GM18499 (cell line): ENCODE measurements at regions not wholly inside any gene's neighbourhood (a gene's known extent, or its start where the extent isn't known, plus 50 kb on each side); places are given as distances from the start of the nearest gene placed in this dataset.
"Not testable (repeated sequence)": the region's sequence is repeated elsewhere in the genome, so short reads cannot be mapped to it uniquely, and the experiment has no call there.

Experiments
- ATAC-seq: cut with Tn5 transposase; IDR thresholded peaks from one replicate; pipeline ENCODE4 v1.9.1; 2021; ENCODE audit warnings: moderate number of reproducible peaks; ENCODE audit not compliant: insufficient read depth, unreplicated experiment

DNA sequence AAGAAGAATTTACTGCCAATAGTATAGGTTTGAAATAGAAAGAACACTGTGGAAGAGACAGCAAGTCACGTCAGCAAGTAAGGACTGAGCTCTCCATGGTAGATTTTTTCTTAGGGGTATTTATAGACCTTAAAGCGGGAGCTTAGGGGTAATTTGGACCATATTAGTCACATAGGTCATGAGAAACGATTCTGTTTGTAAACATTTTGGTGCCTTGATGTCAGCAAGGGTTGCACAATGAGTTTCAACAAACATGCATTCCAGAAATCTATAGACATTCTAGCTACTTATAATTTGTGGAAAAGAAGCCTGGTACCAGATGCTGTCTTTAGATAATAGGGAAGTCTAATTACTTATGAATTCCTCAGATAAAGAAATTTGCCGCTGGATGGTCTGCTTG, 624.7 kb downstream of the TDRD15 start:
- no peak for ATAC-seq

DNA sequence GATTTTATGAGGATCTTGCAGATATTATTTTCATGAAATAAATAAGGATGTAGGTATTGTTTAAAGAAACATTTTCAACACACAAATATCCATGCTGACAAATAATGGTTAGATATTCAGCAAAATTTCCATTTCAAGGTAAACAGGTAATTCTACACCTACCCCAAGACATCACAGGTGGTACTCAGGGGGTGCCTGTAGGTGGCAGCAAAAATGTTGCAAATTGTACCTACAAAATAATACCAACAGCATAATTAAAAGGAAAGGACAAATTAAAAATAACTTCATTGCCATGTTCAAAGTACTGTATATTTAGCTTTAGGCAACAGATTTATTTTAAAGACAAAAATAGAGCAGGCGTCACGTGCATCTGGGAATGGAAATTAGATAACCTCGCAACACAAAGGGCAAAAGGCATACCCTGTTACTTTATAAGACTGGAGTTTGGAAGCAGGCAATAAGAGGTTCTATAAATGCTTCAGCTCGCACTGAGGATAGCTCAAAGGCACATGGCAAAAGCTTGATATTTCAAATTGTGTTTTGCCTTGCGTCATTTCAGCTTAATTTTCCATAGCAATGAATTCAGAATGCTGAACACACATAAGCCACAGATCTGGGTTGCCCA, 630.5 kb downstream of the TDRD15 start:
- ATAC-seq = no peak

DNA sequence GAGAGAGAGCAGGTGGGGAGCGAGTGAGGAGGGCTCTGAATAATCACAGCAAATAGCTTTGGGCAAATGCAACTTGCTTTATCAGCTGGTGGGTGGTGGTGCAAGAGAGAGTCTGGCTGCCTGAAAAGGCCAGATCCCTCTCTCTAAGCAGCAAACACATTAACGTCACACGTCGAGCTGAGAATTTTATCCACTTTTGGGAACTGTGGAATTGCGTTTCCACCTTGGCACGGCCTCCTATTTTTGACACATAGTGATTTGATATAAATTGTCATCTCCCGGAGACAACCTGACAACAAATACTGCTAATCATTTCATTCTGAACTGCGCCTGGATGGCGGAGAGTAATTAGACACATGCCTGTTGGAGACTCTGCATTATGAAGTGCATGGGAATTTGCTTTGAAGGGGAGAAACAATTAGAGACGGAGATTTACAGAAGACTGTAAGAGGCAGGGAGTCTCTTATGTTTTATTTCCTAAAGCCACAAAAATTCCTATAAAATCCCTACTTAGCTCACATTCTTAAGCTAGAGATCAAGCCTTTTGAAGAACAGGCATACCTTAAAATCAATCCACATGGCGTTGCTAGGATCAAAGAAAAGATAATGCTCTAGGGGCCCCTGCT, 634.1 kb downstream of the TDRD15 start:
- ATAC-seq = no peak

DNA sequence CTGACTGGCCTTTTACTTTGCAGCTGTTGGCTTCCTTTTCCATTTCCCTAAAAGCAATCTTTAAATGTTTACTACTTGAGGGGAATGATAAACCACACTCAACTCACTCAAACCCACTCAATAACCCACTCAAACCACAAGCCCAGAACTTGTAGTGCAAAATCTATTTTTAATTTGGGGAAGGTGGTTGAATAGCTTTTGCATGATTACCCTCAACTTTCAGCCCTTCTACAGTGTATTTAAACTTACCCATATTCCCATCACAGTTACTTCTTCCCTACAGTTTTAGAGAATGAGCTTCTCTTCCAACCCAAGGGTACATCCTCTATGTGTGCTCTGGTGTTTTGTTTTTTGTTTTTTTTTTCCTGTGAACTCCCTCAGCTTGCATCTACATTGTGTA, 636.1 kb downstream of the TDRD15 start:
- ATAC-seq = no peak

DNA sequence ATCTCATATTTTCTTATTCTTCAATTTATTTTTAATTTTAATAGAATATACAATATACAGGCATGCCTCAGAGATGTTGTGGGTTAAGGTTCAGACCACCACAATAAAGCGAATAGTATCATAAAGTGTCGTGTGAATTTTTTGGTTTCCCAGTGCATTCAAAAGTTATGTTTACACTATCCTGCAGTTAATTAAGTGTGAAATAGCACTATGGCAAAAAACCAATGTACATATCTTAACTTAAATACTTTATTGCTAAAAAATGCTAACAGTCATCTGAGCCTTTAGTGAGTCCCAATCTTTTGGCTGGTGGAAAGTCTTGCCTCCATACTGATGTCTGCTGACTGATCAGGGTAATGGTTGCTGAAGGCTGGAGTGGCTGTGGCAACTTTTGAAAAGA, 637.6 kb downstream of the TDRD15 start:
- no peak for ATAC-seq

DNA sequence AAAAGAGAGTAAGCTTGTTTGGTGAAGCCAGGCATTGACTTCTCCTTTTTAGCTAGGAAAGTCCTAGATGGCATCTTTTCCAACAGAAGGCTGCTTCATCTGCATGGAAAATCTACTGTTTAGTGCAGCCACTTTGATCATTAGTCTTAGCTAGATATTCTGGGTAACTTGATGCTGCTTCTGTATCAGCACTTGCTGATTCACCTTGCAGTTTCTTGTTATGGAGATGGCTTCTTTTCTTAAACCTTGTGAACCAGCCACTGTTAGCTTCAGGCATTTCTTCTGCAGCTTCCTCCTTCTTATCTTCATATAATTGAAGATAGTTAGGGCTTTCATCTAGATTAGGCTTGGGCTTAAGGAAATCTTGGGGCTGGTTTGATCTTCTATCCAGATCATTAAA, 639.7 kb downstream of the TDRD15 start:
- no peak for ATAC-seq

DNA sequence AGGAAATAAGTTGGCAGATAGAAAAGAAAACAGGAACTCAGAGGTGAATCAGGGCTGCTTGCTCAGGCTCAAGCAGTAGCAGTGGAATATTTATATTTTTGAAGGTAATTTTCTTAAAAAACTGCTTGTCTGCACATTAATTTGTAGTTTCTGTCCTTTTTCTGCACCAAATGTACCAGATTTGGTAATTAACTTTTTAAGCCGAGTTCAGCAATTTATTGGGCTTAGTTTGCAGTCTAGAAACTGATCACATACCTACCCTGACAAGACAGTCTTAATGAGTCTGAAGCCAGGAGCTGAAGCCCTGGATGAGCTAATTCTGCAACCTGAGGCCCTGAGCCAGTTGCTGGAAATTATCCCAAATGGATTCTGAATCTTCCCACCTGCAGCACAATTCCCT, 647.0 kb downstream of the TDRD15 start:
- ATAC-seq = no peak

DNA sequence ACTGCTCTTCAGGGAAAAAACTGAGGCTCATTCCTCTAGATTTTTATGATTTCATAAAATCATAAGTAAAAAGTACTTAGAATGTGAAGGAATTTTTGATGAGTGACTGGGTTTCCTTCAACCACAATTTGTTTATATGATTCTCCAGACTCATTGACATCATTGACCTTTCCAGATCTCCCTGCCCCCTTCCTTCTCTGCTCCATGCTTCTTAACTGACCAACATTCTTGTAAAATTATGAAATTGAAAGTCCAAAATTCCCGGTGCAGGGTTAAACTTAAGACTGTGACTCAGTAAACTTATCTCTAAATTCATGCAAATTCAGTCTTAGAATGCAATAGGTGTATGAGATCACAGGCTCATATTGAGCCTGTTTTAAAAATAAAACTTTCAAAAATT, 648.9 kb downstream of the TDRD15 start:
- no peak for ATAC-seq

DNA sequence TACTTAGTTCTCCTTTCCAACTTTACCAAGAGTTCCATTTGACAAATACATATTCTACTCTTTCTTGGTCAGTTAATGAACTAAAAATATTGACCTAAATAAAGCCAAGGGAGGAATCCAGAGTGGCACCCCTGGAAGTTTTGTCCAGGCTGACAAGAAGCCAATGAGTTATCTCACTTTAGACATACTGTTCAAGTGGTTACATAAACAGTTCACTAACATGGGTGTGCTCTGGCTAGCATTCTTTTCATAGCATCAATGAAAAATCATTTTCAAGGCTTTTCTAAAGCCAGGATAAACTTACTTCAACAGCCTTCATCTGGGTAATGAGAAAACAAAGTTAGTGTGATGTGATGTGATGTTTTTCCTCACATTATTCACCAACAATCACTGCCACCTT, 649.4 kb downstream of the TDRD15 start:
- ATAC-seq = no peak

DNA sequence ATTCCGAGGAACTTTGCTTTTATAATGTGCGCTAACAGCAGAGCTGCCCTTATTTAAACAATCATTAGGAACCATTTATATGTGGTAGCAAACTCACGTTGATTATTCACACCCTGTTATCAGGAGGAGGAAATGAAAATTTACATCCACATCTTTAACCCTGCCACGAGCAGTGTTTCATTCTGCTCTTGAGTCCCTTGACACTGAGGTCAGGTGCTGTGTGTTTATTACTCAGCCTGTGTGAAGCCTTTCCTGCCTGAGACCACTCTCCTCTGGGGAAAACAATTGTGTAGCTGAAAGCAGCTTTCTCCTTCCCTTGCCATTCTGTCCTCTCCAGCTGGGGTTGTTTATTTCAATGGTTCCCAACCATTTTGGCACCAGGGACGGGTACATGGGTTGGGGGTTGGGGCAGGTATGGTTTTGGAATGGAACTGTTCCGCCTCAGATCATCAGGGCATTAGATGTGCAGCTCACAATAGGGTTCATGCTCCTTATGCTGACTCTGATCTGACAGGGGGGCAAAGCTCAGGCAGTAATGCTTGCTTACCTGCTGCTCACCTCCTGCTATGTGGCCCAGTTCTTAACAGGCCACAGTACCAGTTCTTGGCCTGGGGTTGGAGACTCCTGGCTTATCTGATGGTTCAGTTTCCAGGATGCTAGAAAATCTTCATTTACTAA, 651.1 kb downstream of the TDRD15 start:
- no peak for ATAC-seq

DNA sequence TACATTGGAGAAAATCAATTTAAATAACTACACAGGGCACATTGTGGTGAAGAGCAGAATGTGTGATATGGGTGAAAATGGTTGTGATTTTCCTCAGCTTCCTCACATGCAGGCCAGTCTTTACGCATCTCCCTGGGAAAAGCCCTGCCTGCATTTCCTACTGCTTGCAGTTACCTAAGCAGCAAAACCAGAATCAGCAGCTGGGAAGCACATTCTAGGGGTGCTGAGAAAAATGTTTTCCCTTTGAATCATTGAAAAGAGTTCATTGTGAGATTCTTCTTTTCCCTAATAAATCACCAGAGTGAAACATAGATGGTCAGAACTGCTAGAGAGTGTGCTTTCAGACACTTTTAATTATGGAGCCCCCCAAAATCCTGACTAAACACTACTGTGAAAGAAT, 656.0 kb downstream of the TDRD15 start:
- ATAC-seq = no peak

DNA sequence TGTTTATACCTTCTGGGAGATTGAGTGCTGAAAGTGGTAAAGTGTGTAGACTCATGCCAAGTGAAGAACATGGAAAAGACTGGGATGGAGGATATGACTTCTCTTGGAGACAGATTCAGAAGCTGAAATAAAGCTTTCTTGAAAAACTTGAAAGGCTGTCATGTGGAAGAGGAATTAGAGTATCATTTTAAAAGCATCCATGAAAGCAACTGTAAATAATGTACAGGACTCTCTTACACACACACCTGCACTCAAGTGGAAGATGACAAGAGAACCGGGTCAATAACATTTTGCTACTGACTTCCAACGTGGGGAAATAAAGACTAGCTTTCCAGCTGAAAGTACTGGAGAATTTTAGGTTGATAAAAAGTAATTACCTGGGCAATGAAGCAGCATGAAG, 658.2 kb downstream of the TDRD15 start:
- no peak for ATAC-seq

DNA sequence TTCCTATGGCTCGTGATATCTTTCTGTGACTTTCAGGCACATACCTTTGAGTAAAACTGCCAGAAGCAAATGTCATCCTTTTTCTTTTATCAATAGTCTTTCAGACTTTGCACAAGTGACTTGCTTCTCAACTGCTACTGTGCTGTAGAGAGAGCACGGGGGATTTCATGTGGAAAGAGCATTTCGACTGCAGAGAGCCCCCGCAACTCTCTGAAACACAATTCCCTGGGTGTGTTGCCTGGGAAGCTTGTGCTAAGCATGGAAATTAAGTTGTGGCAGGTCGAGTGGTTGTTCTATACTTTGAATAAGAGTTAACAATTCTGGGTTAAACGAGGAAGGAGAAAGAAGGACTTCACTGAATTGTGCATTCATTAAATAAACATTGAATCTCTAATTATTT, 659.1 kb downstream of the TDRD15 start:
- ATAC-seq = no peak

DNA sequence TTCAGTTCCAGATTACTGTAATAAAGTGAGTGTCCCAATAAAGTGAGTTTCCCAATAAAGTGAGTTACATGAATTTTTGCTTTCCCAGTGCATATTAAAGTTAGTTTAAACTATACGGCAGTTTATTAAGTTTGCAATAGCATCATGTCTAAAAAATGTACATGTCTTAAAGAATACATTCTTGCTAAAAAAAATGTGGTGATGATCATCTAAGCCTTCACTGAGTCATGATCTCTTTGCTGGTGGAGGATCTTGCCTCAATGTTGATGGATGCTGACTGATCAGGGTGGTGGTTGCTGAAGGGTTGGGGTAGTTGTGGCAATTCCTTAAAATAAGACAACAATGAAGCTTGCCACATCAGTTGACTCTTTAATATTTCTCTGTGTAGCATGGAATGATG, 664.2 kb downstream of the TDRD15 start:
- no peak for ATAC-seq

DNA sequence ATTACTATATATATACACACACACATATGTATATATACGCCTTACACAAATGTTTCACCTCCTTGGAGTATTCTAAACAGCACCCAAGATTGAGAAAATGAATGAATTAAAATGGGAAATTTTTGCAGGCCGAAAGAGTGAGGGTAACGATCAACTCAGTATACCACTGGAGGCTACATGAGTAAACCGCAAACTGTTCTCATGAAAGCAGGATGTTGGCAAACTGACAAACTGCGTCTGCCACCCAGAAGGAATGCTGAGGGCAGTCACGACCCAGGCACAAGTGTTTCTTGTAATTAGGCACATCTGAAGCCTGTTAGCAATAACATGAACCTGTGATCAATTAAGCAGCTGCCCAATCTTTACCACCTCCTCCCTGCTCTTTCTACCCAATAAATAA, 666.5 kb downstream of the TDRD15 start:
- ATAC-seq = not testable (repeated sequence)

DNA sequence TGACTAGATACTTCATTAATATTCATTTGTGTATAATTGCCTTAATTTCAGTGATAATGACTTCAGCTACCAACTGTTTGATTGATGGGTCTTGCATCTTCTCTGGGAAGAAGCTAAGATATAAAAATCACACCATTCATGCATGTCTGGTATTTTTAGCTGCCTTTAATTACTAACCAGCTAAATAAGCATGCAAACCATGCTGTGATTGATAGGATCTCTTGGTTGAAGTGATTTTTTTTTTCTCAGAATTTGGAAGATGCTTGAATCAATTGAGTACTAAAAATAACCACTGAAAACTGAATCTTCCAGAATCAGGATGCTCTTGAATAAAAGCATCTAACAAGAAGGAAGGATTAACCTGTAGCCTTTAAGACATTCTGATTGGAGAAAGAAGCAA, 668.8 kb downstream of the TDRD15 start:
- no peak for ATAC-seq

DNA sequence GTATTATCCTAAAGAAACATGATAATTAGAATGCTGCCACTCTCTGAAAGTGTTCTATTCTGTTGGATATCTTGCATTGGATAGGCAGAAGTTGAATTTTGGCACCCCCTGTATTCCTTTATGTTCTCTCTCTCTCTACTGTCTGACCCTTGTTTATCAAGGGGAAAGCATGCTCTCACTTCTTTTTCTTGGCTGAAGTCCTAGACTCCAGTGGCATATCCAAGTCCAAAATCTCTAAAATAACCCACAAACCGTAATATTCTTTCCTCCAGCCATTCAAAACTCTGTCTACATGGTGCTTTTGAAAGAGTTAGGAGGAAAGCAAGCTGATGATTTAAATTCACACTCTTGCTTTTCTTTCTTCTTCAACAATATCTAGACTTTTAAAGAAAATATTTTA, 669.7 kb downstream of the TDRD15 start:
- ATAC-seq = no peak

DNA sequence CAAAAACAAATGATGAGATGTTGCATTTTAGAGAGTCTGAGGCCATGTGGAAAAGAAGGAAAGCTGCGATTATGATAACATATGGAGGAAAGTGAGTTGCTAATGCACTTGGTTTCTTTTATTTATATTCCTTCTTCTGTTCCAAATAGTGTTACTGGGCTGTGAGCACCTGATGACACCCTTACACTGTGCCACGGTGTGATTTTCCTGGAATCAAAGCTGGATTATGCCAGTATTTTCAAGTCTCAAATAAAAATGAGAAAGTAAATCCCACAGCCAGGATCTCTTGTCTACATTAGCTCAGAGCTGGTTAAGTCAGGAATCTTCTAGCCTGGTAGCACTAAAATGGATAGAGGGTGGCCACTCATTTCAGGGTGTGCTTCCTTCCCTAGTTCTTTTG, 670.8 kb downstream of the TDRD15 start:
- no peak for ATAC-seq

DNA sequence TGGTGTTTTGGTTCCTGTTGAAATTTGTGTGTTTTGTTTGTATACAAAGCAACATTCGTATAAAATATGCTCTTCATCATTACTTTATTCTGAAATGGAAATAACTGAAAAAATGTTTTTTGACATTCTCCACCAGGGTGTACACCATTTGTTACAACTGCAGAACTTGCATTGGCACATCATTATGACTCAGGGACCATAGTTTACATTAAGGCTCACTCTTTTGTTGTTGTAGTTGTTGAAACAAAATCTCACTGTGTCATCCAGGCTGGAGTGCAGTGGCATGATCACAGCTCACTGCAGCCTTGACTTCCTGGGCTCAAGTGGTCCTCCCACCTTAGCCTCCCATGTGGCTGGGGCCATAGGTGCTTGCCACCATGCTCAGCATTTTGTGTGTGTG, 676.6 kb downstream of the TDRD15 start:
- no peak for ATAC-seq

DNA sequence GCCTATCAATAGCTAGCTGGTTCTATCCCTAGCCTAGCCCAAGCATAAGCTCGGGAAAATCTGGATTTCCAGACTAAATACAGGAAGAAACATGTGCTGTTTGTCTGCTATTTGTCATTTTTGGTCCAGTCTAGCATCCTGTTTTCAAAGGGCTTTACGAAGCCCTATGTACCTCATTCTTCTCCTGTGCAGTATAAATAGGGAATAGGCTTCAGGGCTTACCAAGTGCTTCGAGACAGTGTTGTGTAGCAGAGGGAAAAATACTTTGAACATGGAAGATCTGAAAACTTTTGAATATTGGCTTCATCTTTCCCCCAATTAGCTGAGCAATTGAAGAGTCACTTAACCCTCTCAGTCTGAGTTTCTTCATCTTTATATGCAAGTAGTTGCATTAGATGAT, 679.8 kb downstream of the TDRD15 start:
- ATAC-seq = no peak

DNA sequence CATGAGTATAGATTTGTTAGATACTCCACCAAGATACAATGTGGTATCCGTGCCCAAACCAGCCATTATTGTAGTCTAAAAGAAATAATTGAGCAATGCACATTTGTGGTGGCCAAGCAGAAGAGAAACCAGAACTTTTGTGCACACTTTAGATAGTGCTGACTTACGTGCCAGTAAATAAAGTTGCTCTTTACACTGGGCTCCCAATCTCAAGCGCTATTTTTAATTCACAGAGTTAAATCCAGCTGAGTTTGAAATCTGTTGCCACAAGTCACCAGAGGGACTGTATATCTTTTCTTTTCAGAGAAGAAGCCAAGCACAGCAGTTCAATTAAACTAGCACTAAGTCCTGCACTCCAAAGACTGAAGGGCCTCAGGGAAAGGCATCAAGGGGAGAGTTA, 680.4 kb downstream of the TDRD15 start:
- no peak for ATAC-seq

DNA sequence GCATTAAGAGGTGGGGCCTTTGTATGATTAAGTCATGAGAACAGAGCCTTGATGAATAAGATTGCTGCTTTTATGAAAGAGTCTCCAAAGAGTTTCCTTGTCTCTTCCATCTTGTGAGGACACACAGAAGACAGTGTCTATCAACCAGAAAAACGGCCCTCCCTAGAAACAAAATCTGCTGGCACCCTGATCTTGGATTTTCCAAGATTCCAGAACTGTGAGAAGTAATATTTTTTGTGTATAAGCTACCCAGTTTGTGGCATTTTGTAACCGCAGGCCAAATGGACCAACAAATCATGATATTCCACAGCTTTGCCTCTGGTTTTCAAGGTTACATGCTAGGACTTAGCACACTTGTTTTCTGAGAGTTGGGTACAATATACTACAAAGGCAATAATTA, 687.8 kb downstream of the TDRD15 start:
- ATAC-seq = no peak
